Urothelium cell line (cell line): ENCODE measurements at regions not wholly inside any gene's neighbourhood (a gene's known extent, or its start where the extent isn't known, plus 50 kb on each side); places are given as distances from the start of the nearest gene placed in this dataset.
A peak's percentile ranks its signal among the peaks of the same experiment; 100 is the strongest.

Experiments used
- DNase-seq: peaks from one replicate; pipeline ENCODE4 v3.0.0; 2011; ENCODE audit warnings: low spot score, mixed read lengths
- FAIRE-seq: peaks from 2 replicates; lab custom pipeline; 2011; peaks lifted over from hg19 to GRCh38; lab: Jason Lieb, UNC

DNA sequence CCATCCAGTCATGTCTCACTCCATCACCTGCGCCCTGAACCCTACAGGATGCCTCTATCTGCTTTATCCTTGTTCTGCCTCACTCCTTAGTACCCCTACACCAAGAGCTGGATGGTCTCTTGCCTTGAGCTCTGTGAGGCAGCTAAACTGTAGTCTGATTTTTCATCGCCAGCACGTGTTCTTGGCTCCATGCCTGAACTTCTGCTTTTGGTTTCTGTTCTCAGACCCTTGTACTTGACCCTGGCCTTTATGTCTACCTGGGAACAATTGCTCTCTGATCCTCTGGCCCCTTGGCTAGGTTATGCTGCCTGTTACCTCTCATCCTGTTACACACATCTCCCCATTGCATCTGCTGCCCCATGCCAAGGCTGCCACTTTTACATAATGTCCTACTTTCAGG, 318.0 kb upstream of the LMCD1 start:
- DNase-seq (no peak), FAIRE-seq (peak; percentile 40)

DNA sequence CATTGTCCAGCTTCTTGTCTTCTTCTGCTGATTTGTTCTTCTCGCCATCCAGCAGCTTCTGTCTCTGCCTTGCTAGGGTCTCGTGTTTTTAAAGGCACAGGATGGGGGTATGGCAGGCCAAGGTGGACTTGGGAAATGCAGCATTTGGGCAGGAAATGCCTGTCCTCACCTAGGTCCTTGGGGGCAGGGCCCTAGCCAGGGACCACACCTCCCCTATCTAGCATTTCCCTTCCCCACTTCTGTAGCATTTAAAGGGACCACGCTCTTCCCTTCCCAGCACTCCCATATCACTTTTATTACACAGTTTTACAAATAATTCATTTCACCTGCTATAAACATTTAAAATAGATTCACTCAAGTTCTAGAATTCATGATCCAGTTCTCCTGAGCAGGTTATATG, 315.4 kb upstream of the LMCD1 start:
- FAIRE-seq (no peak), DNase-seq (no peak)

GRCh38 chr3:8187996-8188395, 313.6 kb upstream of the LMCD1 start:
- FAIRE-seq (no peak), DNase-seq (no peak)

DNA sequence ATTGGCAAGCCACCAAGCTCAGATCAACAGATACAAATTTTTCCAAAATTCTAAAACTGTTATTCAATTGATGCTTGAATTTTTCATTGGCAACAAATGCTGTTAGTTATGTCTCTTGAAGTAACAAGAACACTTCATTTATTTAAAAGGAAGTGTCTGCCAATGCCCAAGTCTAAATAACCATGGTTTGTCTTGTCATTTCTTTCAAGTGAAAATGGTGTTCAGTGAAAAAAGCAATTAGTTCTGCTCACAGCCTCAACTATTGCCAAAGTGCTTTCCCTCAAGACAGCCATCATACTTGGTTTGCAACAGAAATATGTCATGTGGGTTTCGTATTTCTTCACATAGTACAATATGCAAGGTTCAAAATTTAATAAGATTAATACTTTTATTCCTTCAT, 312.6 kb upstream of the LMCD1 start:
- DNase-seq (no peak), FAIRE-seq (no peak)

- no peak for FAIRE-seq
- DNase-seq = no peak
Measured at GRCh38 chr3:8191406-8191805, 310.2 kb upstream of the LMCD1 start.

DNA sequence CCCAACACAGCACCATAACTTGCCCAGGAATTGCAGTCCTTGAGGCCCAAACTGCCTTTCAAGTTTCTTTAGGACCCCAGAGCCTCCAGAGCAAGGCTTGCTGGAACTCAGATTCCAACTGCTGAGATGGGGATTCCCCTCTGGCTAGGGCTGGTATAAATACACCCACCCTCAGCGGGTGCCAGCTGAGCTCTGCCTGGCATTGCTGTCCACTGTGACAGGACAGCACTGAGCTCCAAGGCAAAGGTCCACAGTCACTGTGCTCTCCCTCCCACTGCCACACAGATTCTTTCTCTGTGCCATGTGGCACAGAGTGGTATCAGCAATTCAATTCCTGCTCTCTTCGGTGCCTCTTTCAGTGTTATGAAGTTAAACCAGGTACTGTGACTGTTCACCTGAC, 304.2 kb upstream of the LMCD1 start:
- FAIRE-seq (no peak), DNase-seq (no peak)

- FAIRE-seq = no peak
- no peak for DNase-seq
Measured at GRCh38 chr3:8198605-8199004, 303.0 kb upstream of the LMCD1 start.

GRCh38 chr3:8200996-8201395, 300.6 kb upstream of the LMCD1 start:
- no peak for FAIRE-seq

DNA sequence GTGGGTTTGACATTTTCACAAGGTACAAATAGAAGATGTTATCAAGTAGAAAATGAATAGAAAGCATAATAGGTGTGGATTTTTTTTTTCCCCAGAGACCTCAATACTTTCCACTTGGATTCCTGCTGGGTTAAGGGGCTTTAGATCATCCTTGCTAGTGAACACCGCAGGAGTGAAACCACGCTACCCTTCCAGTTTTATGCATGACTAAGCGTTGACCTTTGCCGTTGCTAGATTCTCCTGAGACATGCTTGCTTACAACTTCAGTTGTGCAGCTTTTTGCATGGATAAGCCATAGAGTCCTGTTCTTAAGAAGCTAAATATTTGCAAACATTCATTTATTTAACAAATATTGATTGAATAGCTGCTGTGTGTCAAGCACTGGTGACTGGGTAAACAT, 299.7 kb upstream of the LMCD1 start:
- DNase-seq = no peak
- FAIRE-seq = no peak

More at GRCh38 chr3:8200996-8201395, 300.6 kb upstream of the LMCD1 start:
- DNase-seq = no peak

GRCh38 chr3:8204331-8204730, 297.3 kb upstream of the LMCD1 start:
- FAIRE-seq = no peak
- no peak for DNase-seq

DNA sequence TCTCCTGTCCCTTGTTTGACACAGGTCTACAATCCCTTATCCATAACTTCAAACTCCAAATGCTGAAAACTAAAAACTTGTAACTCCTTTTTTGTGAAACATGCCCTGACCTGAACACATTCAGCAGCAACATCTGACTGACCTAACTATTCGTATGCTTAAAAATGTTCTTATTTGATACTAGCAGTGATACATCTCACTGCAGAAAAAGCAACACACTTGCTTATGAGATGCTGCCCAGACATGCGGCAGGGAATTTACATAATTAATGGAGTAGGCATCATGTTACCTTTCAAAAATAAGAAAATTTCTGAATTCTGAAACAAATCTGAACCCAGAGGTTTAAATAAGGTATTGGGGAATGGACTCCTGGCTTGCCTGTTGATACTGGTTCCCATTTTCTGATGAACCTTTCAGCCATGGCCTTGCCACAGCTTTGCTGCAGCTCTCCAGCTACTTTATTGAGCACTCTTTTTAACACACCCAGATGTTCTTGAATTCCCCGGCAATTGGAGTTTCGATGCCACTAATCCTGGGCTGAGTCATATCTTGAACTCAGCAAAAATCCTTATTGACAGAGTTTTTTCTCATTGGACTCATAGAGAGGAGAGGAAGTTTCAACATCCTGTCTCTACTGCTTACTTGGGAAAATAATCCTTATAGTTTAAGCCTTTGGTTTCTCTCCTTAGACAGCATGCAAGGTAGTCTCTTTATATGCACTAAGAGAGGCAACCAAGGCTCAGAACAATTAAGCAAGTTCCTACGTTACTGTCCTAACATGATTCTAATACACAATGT, 296.6 kb upstream of the LMCD1 start:
- DNase-seq (no peak), FAIRE-seq (no peak)

GRCh38 chr3:8205881-8206280, 295.7 kb upstream of the LMCD1 start:
- FAIRE-seq = no peak

DNA sequence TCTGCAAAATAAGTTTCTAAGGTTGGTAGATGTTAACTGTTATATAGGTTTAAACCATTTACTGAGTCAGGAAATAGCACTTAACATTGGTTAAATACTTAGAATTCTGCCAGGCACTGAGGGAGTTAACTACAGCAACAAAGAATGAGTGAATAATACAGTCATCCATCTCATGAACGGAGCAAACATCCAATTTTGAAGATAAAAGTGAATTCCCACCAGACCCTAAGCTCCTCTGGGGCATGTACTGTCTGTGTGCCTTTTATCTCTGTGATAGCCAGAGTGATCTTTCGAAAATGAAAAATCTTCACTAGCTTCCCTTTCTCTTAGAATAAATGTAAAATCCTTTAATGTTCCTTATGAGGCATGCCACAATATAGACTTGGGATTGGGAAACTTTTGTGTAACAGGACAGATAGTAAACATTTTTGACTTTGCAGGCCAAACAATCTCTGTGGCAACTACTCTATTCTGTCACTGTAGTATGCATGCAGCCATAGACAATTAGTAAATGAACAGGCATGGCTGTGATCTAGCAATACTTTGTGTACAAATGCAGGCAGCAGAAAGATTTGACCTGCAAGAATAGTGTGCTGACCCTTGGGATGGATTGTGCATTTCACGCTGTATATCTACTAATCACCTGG, 294.5 kb upstream of the LMCD1 start:
- FAIRE-seq (no peak), DNase-seq (no peak)

More at GRCh38 chr3:8205881-8206280, 295.7 kb upstream of the LMCD1 start:
- no peak for DNase-seq

GRCh38 chr3:8210882-8211341, 290.7 kb upstream of the LMCD1 start:
- FAIRE-seq = no peak

DNA sequence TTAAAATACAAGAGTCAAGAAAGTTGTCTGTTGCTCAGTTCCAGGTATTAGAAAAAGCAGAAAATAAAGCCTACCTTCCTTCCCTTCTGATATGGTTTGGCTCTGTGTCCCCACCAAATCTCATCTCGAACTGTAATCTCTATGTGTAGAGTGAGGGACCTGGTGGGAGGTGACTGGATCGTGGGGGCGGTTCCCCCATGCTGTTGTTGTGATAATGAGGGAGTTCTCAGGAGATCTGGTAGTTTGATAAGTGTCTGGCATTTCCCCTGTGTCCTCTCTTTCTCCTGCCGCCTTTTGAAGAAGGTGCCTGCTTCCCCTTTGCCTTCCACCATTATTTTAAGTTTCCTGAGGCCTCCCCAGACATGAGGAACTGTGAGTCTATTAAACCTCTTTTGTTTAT, 288.8 kb upstream of the LMCD1 start:
- FAIRE-seq (no peak), DNase-seq (no peak)

More at GRCh38 chr3:8210882-8211341, 290.7 kb upstream of the LMCD1 start:
- peak; percentile 12 for DNase-seq

- no peak for DNase-seq
- FAIRE-seq = no peak
Measured at GRCh38 chr3:8213286-8213685, 288.3 kb upstream of the LMCD1 start.

- DNase-seq (no peak), FAIRE-seq (no peak)
Measured at GRCh38 chr3:8215821-8216220, 285.8 kb upstream of the LMCD1 start.

DNA sequence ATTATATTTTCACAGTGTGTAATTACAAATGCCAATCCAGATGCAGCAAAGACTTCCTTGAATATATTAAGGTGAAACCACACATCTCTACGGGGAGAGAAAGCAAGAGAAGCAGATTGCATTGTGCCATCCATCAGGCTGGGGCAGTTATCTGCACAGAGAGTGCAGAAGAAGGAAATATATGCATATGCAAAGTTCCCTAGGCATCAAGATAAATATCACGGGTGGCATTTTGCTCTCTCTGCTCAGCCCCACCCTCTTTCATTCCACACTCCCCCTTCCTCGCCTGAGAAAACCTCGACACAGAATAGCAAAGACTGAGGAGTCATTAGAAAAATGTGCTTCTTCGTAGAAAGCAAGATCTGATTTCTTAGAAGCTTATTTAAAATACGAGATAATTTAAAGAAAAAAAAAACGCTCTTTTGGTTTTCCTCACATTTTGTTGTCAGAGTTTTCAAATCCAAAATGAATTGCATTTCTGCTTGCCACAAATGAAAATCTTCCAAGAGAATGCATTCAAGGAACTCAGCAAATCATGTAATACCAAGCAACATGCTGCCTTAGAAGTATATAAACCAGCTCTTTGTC, 283.2 kb upstream of the LMCD1 start:
- DNase-seq (no peak), FAIRE-seq (no peak)

DNA sequence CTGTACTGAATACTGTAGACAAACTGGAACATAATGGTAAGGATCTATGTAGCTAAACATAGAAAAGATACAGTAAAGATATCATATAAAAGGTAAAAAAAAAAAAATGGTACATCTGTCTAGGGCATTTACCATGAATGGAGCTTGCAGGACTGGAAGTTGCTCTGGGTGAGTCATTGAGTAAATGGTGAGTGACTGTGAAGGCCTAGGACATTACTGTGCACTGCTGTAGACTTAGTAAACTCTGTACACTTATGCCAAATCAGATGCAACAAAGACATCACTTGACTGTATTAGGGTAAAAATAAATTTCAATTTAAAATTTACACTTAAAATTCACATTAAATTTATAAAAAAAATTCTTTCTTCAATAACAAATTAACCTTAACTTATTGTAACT, 281.3 kb upstream of the LMCD1 start:
- FAIRE-seq (no peak), DNase-seq (no peak)

DNA sequence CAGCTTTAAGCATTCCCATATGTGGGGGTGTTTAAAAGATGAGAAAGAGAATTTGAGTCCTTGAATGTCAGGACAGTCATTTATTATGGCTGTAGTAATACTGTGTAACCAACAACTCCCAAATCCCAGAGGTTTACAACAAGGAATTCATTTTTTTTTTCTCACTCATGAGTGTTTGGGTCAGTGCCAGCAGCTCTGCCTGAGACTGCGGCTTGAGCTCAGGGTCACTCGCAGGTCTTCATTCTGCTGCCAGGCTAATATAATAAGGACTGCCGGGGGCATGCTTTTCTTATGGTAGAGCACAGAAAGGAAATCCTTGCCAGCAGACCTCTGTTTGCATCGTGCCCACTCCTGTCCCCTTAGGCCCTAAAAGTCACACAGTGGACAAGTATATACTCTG, 277.9 kb upstream of the LMCD1 start:
- no peak for FAIRE-seq
- peak; percentile 40 for DNase-seq

DNA sequence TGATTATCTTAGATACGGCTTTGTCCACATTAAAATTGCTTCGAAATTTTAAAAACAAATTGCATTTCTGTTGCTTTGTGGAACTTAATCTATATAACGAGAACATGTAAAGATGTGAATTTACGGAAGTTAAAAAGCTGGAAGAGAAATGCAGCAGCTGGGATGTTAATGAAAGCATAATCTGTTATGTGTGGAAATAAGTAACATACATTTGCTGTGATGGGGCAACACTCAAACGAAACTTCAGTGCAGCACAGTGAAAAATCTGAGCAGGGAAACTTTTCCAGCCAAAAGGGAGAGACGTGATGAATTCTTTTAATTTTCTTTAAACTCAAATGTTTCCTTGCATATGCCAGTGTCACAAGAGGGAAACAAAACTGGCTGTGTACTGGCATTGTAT, 276.7 kb upstream of the LMCD1 start:
- DNase-seq (no peak), FAIRE-seq (no peak)

DNA sequence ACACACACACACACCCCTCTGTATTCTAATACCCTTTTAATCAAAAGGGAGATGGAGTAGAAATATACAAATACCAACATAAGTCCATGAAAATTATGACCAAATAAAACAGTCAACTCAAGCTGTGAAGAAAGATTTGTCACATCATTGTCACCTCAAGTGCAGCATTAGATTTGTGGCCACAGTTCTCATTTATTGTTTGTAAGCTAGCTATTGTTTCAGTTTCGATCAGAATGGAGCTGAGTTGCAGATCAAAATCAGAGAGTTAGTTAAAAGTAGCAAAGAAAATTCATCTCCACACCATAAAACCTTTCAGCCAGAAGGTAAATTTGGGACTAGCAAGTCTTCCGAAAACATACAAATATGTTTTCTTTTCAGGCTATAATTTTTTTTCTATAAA, 267.7 kb upstream of the LMCD1 start:
- no peak for FAIRE-seq
- no peak for DNase-seq
